ENCODE measurements at regions not wholly inside any gene's neighbourhood (a gene's known extent, or its start where the extent isn't known, plus 50 kb on each side); places are given as distances from the start of the nearest gene placed in this dataset.

DNA sequence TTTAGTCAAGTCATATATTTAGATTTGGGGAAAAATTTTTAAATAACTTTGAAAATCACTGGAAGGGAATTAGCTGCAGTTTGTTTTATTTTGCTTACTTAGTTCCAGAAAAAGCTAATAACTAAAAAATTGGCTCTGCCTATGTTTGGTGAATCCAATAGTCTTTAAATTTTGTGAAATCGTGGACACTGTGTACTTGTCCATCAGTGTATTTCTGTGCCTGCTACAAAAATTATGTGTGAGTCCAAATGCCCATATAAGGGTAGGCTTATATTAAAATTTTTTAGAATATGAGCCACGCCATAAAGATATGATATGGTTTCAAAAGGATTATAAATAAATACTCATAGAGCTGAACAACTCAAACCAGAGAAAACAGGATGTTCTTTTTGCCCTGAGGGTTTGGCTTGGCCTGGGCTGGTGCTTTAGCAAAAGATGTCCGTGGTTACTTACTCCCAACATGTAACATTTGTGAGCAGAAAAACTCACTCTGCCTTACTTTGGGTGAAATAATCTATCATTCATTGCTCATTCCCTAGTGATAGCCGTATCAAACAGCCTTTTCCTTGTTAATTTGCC is 133.2 kb upstream of the PRLR start:
- Histone ChIP-seq H3K9ac (ENCODE audit: insufficient read length) (no peak overlapping the region), H3K36me3 (ENCODE audit: insufficient read depth, low read length) (no peaks in the 10 kb centered on the region), H3K9me3 (ENCODE audit: low read depth, low read length) (no peaks in the 10 kb centered on the region), H3K4me3 (no peak overlapping the region), H3K27ac (no peak overlapping the region)
- no peak for DNase-seq (ENCODE audit: low read depth, low spot score)
- no peak for TF ChIP-seq FOXP2 (optimal IDR thresholded peaks at IDR 0.05; ENCODE audit: control extremely low read depth, extremely low read length, insufficient read depth)
- TF ChIP-seq POLR2AphosphoS5 (IDR thresholded peaks at IDR 0.05; ENCODE audit: borderline replicate concordance, low read depth, low read length), result no peak
- TF ChIP-seq EZH2 (IDR thresholded peaks at IDR 0.05), result no peak

DNA sequence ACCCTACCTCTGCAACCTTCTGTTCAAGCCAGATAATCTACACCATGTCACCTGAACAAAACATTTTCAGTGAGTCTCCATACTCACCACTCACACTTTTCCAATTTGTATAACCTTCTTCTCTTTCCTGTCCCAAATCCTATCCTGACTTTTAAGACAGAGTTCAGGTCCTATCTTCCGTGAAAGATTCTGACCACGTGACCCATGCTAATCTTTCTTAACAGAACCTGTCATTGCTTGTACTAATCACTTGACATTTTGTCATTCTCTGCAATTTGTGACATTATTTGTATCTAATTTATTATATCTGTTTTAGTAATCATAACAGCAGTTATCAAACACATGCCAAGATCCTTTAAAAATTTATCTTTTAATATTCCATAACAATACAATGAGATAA is 132.5 kb upstream of the PRLR start:
- DNase-seq (ENCODE audit: low read depth, low spot score), result no peak
- Histone ChIP-seq H3K27ac (no peak overlapping the region), H3K9me3 (ENCODE audit: low read depth, low read length) (no peaks in the 10 kb centered on the region), H3K36me3 (ENCODE audit: insufficient read depth, low read length) (no peaks in the 10 kb centered on the region), H3K4me3 (no peak overlapping the region), H3K9ac (ENCODE audit: insufficient read length) (no peak overlapping the region)
- TF ChIP-seq FOXP2 (optimal IDR thresholded peaks at IDR 0.05; ENCODE audit: control extremely low read depth, extremely low read length, insufficient read depth) (no peak), EZH2 (IDR thresholded peaks at IDR 0.05) (no peak), POLR2AphosphoS5 (IDR thresholded peaks at IDR 0.05; ENCODE audit: borderline replicate concordance, low read depth, low read length) (no peak)

DNA sequence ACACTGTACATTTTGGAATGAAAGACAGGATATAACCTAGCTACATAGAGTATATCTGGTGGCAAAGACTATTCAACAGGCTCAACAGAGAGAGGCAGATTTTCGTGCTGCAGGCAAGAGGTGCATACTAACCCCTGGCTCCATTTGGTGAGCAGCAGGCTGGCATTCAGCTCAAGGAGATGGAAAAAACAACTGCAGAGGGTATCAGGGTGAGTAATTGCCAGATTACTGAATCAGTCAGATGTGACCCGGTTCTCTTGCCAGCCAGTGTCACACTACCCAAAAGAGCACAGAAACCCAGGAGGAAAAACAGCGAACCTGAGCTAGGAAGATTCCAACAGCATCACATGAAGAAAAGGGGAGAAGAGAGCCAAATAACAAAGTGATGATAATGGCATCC is 130.4 kb upstream of the PRLR start:
- Histone ChIP-seq H3K27ac (no peak overlapping the region), H3K4me3 (no peak overlapping the region), H3K9ac (ENCODE audit: insufficient read length) (no peak overlapping the region), H3K9me3 (ENCODE audit: low read depth, low read length) (no peaks in the 10 kb centered on the region), H3K36me3 (ENCODE audit: insufficient read depth, low read length) (no peaks in the 10 kb centered on the region)
- TF ChIP-seq FOXP2 (optimal IDR thresholded peaks at IDR 0.05; ENCODE audit: control extremely low read depth, extremely low read length, insufficient read depth) (no peak), EZH2 (IDR thresholded peaks at IDR 0.05) (no peak), POLR2AphosphoS5 (IDR thresholded peaks at IDR 0.05; ENCODE audit: borderline replicate concordance, low read depth, low read length) (no peak)
- DNase-seq (ENCODE audit: low read depth, low spot score), result no peak

DNA sequence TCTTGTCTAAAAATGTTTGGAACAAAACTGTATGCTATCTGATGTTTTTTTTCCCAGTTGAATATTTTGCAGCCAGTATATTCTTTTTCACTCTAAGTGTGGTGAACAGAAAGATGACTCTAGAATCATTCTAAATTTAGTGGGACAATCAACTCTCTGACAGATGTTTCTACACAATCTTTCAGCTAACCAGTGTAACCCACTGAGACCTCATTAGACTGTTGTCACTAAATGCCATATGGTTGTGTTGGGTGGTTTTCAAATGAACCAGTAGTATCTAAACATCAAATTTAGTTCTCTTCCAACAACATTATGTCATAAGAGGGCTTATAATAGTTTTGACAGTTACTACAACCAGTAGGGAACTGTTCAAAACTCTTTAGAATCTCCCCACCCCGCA is 129.6 kb upstream of the PRLR start:
- no peak for TF ChIP-seq FOXP2 (optimal IDR thresholded peaks at IDR 0.05; ENCODE audit: control extremely low read depth, extremely low read length, insufficient read depth)
- no peak for TF ChIP-seq EZH2 (IDR thresholded peaks at IDR 0.05)
- TF ChIP-seq POLR2AphosphoS5 (IDR thresholded peaks at IDR 0.05; ENCODE audit: borderline replicate concordance, low read depth, low read length), result no peak
- DNase-seq (ENCODE audit: low read depth, low spot score), result no peak
- no peaks in the 10 kb centered on the region for H3K9me3 ChIP-seq (ENCODE audit: low read depth, low read length)
- H3K4me3 ChIP-seq, result no peak overlapping the region
- no peak overlapping the region for H3K27ac ChIP-seq
- H3K9ac ChIP-seq (ENCODE audit: insufficient read length), result no peak overlapping the region
- no peaks in the 10 kb centered on the region for H3K36me3 ChIP-seq (ENCODE audit: insufficient read depth, low read length)

DNA sequence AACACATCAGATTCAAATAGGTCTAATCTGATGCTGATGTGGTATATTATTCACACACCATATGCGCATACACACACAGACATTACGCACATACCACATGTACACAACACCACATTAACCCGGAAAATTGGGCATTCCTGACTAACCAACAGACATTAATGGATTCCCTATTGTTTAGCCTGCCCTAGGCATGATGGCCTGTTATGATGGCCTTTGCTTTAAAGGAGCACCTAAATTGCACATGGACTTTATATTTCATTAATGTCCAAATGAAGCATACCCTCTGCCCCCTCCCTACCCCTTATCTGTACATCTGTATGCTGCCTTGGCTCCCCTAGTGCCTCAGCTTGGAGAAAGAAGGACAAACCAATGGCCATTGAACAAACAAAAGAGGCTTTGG is 127.7 kb upstream of the PRLR start:
- Histone ChIP-seq H3K9ac (ENCODE audit: insufficient read length) (no peak overlapping the region), H3K9me3 (ENCODE audit: low read depth, low read length) (no peaks in the 10 kb centered on the region), H3K4me3 (no peak overlapping the region), H3K36me3 (ENCODE audit: insufficient read depth, low read length) (no peaks in the 10 kb centered on the region), H3K27ac (no peak overlapping the region)
- DNase-seq (ENCODE audit: low read depth, low spot score), result no peak
- TF ChIP-seq EZH2 (IDR thresholded peaks at IDR 0.05) (no peak), FOXP2 (optimal IDR thresholded peaks at IDR 0.05; ENCODE audit: control extremely low read depth, extremely low read length, insufficient read depth) (no peak), POLR2AphosphoS5 (IDR thresholded peaks at IDR 0.05; ENCODE audit: borderline replicate concordance, low read depth, low read length) (no peak)

DNA sequence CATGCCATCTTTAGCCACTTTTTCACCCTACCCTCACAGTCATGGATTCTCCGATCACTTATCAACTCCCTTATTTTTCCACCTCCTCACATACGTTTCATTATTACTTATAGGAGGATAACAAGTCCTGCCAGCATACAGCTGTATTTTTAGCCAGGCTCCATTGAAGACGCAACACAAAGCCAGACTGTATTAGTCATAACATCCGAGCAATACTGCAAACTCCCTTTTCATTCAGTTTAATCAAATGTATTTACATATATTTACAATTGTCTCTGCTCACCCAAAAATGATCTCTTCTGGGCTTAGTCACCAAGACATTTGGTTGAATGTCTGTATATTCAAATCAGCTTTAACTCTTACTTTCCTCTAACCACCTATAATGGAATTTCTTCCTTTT is 126.4 kb upstream of the PRLR start:
- DNase-seq (ENCODE audit: low read depth, low spot score), result no peak
- Histone ChIP-seq H3K36me3 (ENCODE audit: insufficient read depth, low read length) (no peaks in the 10 kb centered on the region), H3K9ac (ENCODE audit: insufficient read length) (no peak overlapping the region), H3K4me3 (no peak overlapping the region), H3K9me3 (ENCODE audit: low read depth, low read length) (no peaks in the 10 kb centered on the region), H3K27ac (no peak overlapping the region)
- TF ChIP-seq POLR2AphosphoS5 (IDR thresholded peaks at IDR 0.05; ENCODE audit: borderline replicate concordance, low read depth, low read length), result no peak

DNA sequence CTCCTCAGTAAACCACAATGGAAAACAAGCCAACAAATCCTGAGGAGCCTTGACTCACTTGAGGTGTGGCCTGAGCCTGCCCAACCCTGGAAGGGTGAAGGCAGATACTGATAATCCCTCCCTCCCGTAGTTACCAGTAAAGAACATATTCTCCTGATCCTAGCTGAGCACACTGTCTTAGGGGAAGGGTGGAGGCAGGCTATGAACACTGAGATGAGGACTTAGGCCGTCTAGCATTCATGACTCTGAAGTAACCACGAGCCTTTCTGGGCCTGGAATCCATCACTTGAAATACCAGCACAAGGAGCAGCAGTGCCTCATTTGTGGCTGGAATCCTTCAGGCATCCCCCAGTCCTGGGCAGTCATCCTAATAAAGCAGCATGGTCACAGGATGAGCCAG is 124.5 kb upstream of the PRLR start:
- H3K9ac ChIP-seq (ENCODE audit: insufficient read length), result no peak overlapping the region
- H3K4me3 ChIP-seq, result no peak overlapping the region
- H3K9me3 ChIP-seq (ENCODE audit: low read depth, low read length), result no peaks in the 10 kb centered on the region
- no peak overlapping the region for H3K27ac ChIP-seq
- DNase-seq (ENCODE audit: low read depth, low spot score), result no peak
- no peaks in the 10 kb centered on the region for H3K36me3 ChIP-seq (ENCODE audit: insufficient read depth, low read length)
- TF ChIP-seq FOXP2 (optimal IDR thresholded peaks at IDR 0.05; ENCODE audit: control extremely low read depth, extremely low read length, insufficient read depth) (no peak), EZH2 (IDR thresholded peaks at IDR 0.05) (no peak), POLR2AphosphoS5 (IDR thresholded peaks at IDR 0.05; ENCODE audit: borderline replicate concordance, low read depth, low read length) (no peak)

DNA sequence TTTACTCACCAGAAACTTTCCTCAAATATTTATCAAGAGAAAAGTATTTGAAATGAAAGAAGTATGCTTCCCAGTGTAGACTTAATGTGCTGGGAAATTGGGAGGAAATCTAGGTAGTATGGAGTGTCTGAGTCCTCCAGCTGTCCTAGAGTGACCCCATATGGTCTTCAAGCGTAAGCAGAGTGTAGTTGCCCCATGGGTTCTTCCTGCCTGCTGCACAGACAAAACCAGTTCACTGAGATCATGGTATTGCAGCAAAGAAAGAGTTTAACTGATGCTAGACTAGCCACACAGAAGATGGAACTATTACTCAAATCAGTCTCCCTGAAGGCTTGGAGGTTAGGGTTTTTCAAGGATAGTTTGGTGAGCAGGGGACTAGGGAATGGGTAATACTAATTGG is 114.9 kb upstream of the PRLR start:
- Histone ChIP-seq H3K9me3 (ENCODE audit: low read depth, low read length) (no peaks in the 10 kb centered on the region), H3K36me3 (ENCODE audit: insufficient read depth, low read length) (no peaks in the 10 kb centered on the region), H3K27ac (no peak overlapping the region), H3K9ac (ENCODE audit: insufficient read length) (no peak overlapping the region), H3K4me3 (no peak overlapping the region)
- no peak for TF ChIP-seq EZH2 (IDR thresholded peaks at IDR 0.05)
- TF ChIP-seq POLR2AphosphoS5 (IDR thresholded peaks at IDR 0.05; ENCODE audit: borderline replicate concordance, low read depth, low read length), result no peak
- no peak for TF ChIP-seq FOXP2 (optimal IDR thresholded peaks at IDR 0.05; ENCODE audit: control extremely low read depth, extremely low read length, insufficient read depth)
- DNase-seq (ENCODE audit: low read depth, low spot score), result no peak

DNA sequence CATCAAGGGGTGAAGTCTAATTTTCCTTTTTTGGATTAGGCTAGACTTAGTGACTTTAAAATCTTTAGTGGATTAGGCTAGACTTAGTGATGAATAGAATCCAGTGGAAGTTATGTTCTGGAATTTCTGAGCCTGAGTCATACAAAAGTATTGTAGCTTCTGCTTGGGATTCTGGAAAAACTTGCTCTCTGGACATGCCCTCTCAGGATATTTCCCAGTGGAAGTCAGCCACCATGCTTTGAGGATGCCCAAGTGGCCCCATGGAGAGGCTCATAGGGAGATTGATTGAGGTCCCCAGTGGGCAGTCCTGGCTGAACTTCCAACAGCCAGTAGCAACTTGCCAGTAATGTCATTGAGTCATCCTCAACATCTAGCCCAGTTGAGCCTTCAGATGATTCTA is 112.4 kb upstream of the PRLR start:
- Histone ChIP-seq H3K9ac (ENCODE audit: insufficient read length) (no peak overlapping the region), H3K9me3 (ENCODE audit: low read depth, low read length) (no peaks in the 10 kb centered on the region), H3K4me3 (no peak overlapping the region), H3K27ac (no peak overlapping the region), H3K36me3 (ENCODE audit: insufficient read depth, low read length) (no peaks in the 10 kb centered on the region)
- DNase-seq (ENCODE audit: low read depth, low spot score), result no peak
- TF ChIP-seq FOXP2 (optimal IDR thresholded peaks at IDR 0.05; ENCODE audit: control extremely low read depth, extremely low read length, insufficient read depth), result no peak
